DND-41 (cell line): ENCODE measurements at regions not wholly inside any gene's neighbourhood (a gene's known extent, or its start where the extent isn't known, plus 50 kb on each side); places are given as distances from the start of the nearest gene placed in this dataset.
A peak's percentile ranks its signal among the peaks of the same experiment; 100 is the strongest.

Experiments
- ATAC-seq: fragments of 200-7000 bp; cut with Tn5 transposase; 3 replicates; pipeline ENCODE4 v1.9.1; 2021; ENCODE audit warnings: low read depth; ENCODE audit not compliant: insufficient read depth
- DNase-seq: peaks from one replicate; pipeline ENCODE4 v3.0.0-alpha.2; 2020
- H2AFZ ChIP-seq: 2 replicates; pipeline ENCODE4 v1.6.0; 2012; ENCODE audit warnings: low read depth, low read length
- H3K27ac ChIP-seq: 2 replicates; pipeline ENCODE4 v1.5.1; 2012; ENCODE audit warnings: low read length, inconsistent platforms
- H3K27me3 ChIP-seq: fragments of 200-600 bp; sonication (generic); 2 replicates; pipeline ENCODE4 v1.6.0; 2012; ENCODE audit warnings: low read length, mild to moderate bottlenecking, inconsistent platforms; ENCODE audit not compliant: insufficient read depth, poor library complexity
- H3K36me3 ChIP-seq: 2 replicates; pipeline ENCODE4 v1.5.1; 2012; ENCODE audit warnings: low read length, inconsistent platforms; ENCODE audit not compliant: insufficient read depth
- H3K4me1 ChIP-seq: 2 replicates; pipeline ENCODE4 v1.5.1; 2012; ENCODE audit warnings: mild to moderate bottlenecking, low read length; ENCODE audit not compliant: insufficient read depth
- H3K4me2 ChIP-seq: 2 replicates; pipeline ENCODE4 v1.6.0; 2012; ENCODE audit warnings: mild to moderate bottlenecking, moderate library complexity, low read length, inconsistent platforms; ENCODE audit not compliant: insufficient read depth
- H3K4me3 ChIP-seq, 2 experiments: fragments of 200-600 bp in 1 of 2; shearing (Covaris generic) in 1 of 2; 2 replicates each; pipeline ENCODE4 v1.5.1; 2012 to 2016; ENCODE audit warnings: inconsistent platforms in 2 of 2, low read length in 2 of 2, mild to moderate bottlenecking in 2 of 2, low read depth in 1 of 2, moderate library complexity in 1 of 2
- H3K79me2 ChIP-seq: 2 replicates; pipeline ENCODE4 v1.6.0; 2012; ENCODE audit warnings: low read length, inconsistent platforms; ENCODE audit not compliant: insufficient read depth
- H3K9ac ChIP-seq: 2 replicates; pipeline ENCODE4 v1.6.0; 2012; ENCODE audit warnings: low read depth, mild to moderate bottlenecking, inconsistent platforms, low read length, moderate library complexity
- H3K9me3 ChIP-seq: 2 replicates; pipeline ENCODE4 v1.5.1; 2012; ENCODE audit warnings: low read length, moderate library complexity, mild to moderate bottlenecking, inconsistent platforms; ENCODE audit not compliant: insufficient read depth, severe bottlenecking
- H4K20me1 ChIP-seq: 2 replicates; pipeline ENCODE4 v1.6.0; 2012; ENCODE audit warnings: low read length; ENCODE audit not compliant: insufficient read depth
- CTCF ChIP-seq: IDR thresholded peaks from 2 replicates; pipeline ENCODE4 v1.5.1; 2012; ENCODE audit warnings: borderline replicate concordance, low read length, moderate library complexity, mild to moderate bottlenecking; ENCODE audit not compliant: poor library complexity, severe bottlenecking; ENCODE audit errors: extremely low read depth
- EZH2 ChIP-seq: IDR thresholded peaks from 3 replicates; pipeline ENCODE4 v1.6.1; 2012; ENCODE audit warnings: borderline replicate concordance, low read depth, mild to moderate bottlenecking, moderate library complexity, low read length, inconsistent platforms; ENCODE audit not compliant: severe bottlenecking

GRCh38 chr4:3836406-3836755, 70.2 kb downstream of the ADRA2C start:
- H3K9ac ChIP-seq = no peak overlapping the region
- H4K20me1 ChIP-seq = no peaks in the 10 kb centered on the region

GRCh38 chr4:3836756-3837601, 70.8 kb downstream of the ADRA2C start:
- Histone ChIP-seq H3K4me3 (no peak overlapping the region), H3K36me3 (no peaks in the 10 kb centered on the region), H4K20me1 (no peaks in the 10 kb centered on the region), H3K9me3 (no peaks in the 10 kb centered on the region), H3K4me1 (no peaks in the 10 kb centered on the region), H3K27ac (no peak overlapping the region), H3K79me2 (no peaks in the 10 kb centered on the region), H3K9ac (no peak overlapping the region), H3K27me3 (peaks cover 4% of the 10 kb centered on the region), H2AFZ (no peak overlapping the region), H3K4me2 (no peak overlapping the region)
- ATAC-seq (no peak), DNase-seq (peak; percentile 10)
- no peak for TF ChIP-seq EZH2
- TF ChIP-seq CTCF = no peak

More at GRCh38 chr4:3836406-3836755, 70.2 kb downstream of the ADRA2C start:
- no peaks in the 10 kb centered on the region for H3K4me1 ChIP-seq
- no peak overlapping the region for H3K4me2 ChIP-seq
- H3K27ac ChIP-seq = no peak overlapping the region
- H2AFZ ChIP-seq = no peak overlapping the region
- no peaks in the 10 kb centered on the region for H3K9me3 ChIP-seq
- ATAC-seq = no peak
- H3K27me3 ChIP-seq = peaks cover 4% of the 10 kb centered on the region
- no peaks in the 10 kb centered on the region for H3K36me3 ChIP-seq
- TF ChIP-seq CTCF (no peak), EZH2 (no peak)
- H3K4me3 ChIP-seq = no peak overlapping the region
- DNase-seq = no peak
- no peaks in the 10 kb centered on the region for H3K79me2 ChIP-seq

- Histone ChIP-seq H3K36me3 (no peaks in the 10 kb centered on the region), H2AFZ (no peak overlapping the region), H4K20me1 (no peaks in the 10 kb centered on the region), H3K79me2 (no peaks in the 10 kb centered on the region), H3K4me1 (no peaks in the 10 kb centered on the region), H3K27me3 (peaks cover 4% of the 10 kb centered on the region), H3K4me2 (no peak overlapping the region), H3K9ac (no peak overlapping the region), H3K27ac (no peak overlapping the region), H3K9me3 (no peaks in the 10 kb centered on the region), H3K4me3 (no peak overlapping the region)
- TF ChIP-seq EZH2 (no peak), CTCF (no peak)
- no peak for DNase-seq
- ATAC-seq = no peak
These were observed 72.5 kb downstream of the ADRA2C start for GRCh38 chr4:3838437-3839380.
